ENCODE measurements at regions not wholly inside any gene's neighbourhood (a gene's known extent, or its start where the extent isn't known, plus 50 kb on each side); places are given as distances from the start of the nearest gene placed in this dataset.

GRCh38 chr3:56879436-56880215 is 77.9 kb upstream of the ARHGEF3 start:
- TF ChIP-seq, protein P1, sequence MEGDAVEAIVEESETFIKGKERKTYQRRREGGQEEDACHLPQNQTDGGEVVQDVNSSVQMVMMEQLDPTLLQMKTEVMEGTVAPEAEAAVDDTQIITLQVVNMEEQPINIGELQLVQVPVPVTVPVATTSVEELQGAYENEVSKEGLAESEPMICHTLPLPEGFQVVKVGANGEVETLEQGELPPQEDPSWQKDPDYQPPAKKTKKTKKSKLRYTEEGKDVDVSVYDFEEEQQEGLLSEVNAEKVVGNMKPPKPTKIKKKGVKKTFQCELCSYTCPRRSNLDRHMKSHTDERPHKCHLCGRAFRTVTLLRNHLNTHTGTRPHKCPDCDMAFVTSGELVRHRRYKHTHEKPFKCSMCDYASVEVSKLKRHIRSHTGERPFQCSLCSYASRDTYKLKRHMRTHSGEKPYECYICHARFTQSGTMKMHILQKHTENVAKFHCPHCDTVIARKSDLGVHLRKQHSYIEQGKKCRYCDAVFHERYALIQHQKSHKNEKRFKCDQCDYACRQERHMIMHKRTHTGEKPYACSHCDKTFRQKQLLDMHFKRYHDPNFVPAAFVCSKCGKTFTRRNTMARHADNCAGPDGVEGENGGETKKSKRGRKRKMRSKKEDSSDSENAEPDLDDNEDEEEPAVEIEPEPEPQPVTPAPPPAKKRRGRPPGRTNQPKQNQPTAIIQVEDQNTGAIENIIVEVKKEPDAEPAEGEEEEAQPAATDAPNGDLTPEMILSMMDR (IDR thresholded peaks at IDR 0.05; ENCODE audit: low read length): no peak
- TF ChIP-seq EZH2 (optimal IDR thresholded peaks at IDR 0.05; ENCODE audit: low read depth, low read length): no peak
- no peak for TF ChIP-seq EZH2phosphoT487 (IDR thresholded peaks at IDR 0.05; ENCODE audit: low read length)

All from MM.1S (cell line).